SU-DHL-6 (cell line): ENCODE measurements at regions not wholly inside any gene's neighbourhood (a gene's known extent, or its start where the extent isn't known, plus 50 kb on each side); places are given as distances from the start of the nearest gene placed in this dataset.

Source experiments
- H2AFZ ChIP-seq: fragments of 200-600 bp; sonication (generic); 2 replicates; pipeline ENCODE4 v1.6.1; 2014; ENCODE audit warnings: low read depth, mild to moderate bottlenecking, moderate library complexity, mixed read lengths, antibody characterized with exemption, low read length; ENCODE audit not compliant: severe bottlenecking
- H3F3A ChIP-seq: fragments of 200-600 bp; shearing (Covaris generic); 2 replicates; pipeline ENCODE4 v1.6.0; 2016; ENCODE audit warnings: antibody characterized with exemption, mild to moderate bottlenecking; ENCODE audit not compliant: insufficient read depth
- H3K27ac ChIP-seq: fragments of 200-600 bp; sonication (generic); 2 replicates; pipeline ENCODE4 v1.5.1; 2016; ENCODE audit warnings: low read depth, mild to moderate bottlenecking, low read length, moderate library complexity, mixed read lengths
- H3K27me3 ChIP-seq: fragments of 200-600 bp; sonication (generic), shearing (Covaris generic); 2 replicates; pipeline ENCODE4 v1.6.0; 2014; ENCODE audit warnings: mild to moderate bottlenecking, low read length
- H3K36me3 ChIP-seq: fragments of 200-600 bp; sonication (generic); 2 replicates; pipeline ENCODE4 v1.6.1; 2014; ENCODE audit warnings: mild to moderate bottlenecking, low read length, mixed read lengths
- H3K4me2 ChIP-seq: fragments of 300-600, 200-600 bp; shearing (Covaris generic), sonication (generic); 2 replicates; pipeline ENCODE4 v1.6.0; 2014; ENCODE audit warnings: low read length, low read depth, mild to moderate bottlenecking; ENCODE audit not compliant: poor library complexity, severe bottlenecking
- H3K4me3 ChIP-seq: fragments of 200-600 bp; sonication (generic); 2 replicates; pipeline ENCODE4 v1.5.1; 2014; ENCODE audit warnings: antibody characterized with exemption, low read length, mild to moderate bottlenecking, mixed read lengths; ENCODE audit not compliant: insufficient read depth, poor library complexity, severe bottlenecking
- H3K79me2 ChIP-seq: fragments of 200-600 bp; sonication (generic); 2 replicates; pipeline ENCODE4 v1.6.1; 2014; ENCODE audit warnings: mild to moderate bottlenecking, low read length, moderate library complexity; ENCODE audit not compliant: insufficient read depth
- H3K9ac ChIP-seq: fragments of 200-600 bp; sonication (generic); 2 replicates; pipeline ENCODE4 v1.7.0; 2014; ENCODE audit warnings: mild to moderate bottlenecking, low read length
- H3K9me2 ChIP-seq: fragments of 200-600 bp; sonication (generic); replicated peaks from 2 replicates; pipeline ENCODE4 v1.6.1; 2014; ENCODE audit warnings: low read length; ENCODE audit not compliant: insufficient read depth
- H3K9me3 ChIP-seq: fragments of 200-600 bp; sonication (generic); 2 replicates; pipeline ENCODE4 v1.6.1; 2014; ENCODE audit warnings: low read length, mixed read lengths; ENCODE audit not compliant: insufficient read depth
- H4K20me1 ChIP-seq: fragments of 200-600 bp; sonication (generic); 2 replicates; pipeline ENCODE4 v1.6.1; 2014; ENCODE audit warnings: low read depth, mild to moderate bottlenecking, antibody characterized with exemption, low read length, moderate library complexity, mixed read lengths
- EZH2phosphoT487 ChIP-seq: fragments of 200-600 bp; sonication (generic), shearing (Covaris generic); conservative IDR thresholded peaks from 2 replicates; pipeline ENCODE4 v1.6.1; 2018; ENCODE audit warnings: mild to moderate bottlenecking, antibody characterized with exemption, low read length, moderate library complexity, mixed read lengths
- TF ChIP-seq, protein P1 (sequence below): fragments of 200-600 bp; sonication (generic); IDR thresholded peaks from one replicate; pipeline ENCODE4 v1.5.1; 2017; ENCODE audit warnings: antibody characterized with exemption, mild to moderate bottlenecking, low read length, moderate library complexity; ENCODE audit not compliant: insufficient read depth, poor library complexity, severe bottlenecking

DNA sequence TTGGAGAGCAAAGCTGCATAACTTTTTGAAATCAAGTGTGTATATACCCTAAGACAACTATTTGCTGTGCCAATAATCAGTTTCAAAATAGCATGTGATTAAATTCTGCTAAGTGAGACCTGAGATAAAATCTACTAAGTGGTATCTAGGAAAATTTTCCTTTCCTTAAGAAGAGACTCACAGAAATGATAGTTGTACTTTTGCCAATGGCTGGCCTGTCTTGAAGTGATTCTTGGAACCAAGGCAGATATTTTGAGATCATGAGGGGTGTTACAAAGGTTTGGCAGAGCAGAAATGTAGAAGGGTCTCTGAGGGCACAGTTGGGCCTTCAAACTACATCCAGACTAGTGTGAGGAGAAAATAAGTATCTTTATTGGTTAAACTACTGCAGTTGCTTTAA is 902.6 kb upstream of the TENM4 start:
- no peak overlapping the region for H3K4me2 ChIP-seq
- no peaks in the 10 kb centered on the region for H3F3A ChIP-seq
- no peaks in the 10 kb centered on the region for H3K79me2 ChIP-seq
- H3K4me3 ChIP-seq: no peak overlapping the region
- no peak overlapping the region for H2AFZ ChIP-seq
- no peaks in the 10 kb centered on the region for H3K9me2 ChIP-seq
- H3K9ac ChIP-seq: no peak overlapping the region
- no peaks in the 10 kb centered on the region for H3K27me3 ChIP-seq
- H3K36me3 ChIP-seq: no peaks in the 10 kb centered on the region
- H3K9me3 ChIP-seq: no peaks in the 10 kb centered on the region
- H4K20me1 ChIP-seq: no peaks in the 10 kb centered on the region
- TF ChIP-seq, protein P1, sequence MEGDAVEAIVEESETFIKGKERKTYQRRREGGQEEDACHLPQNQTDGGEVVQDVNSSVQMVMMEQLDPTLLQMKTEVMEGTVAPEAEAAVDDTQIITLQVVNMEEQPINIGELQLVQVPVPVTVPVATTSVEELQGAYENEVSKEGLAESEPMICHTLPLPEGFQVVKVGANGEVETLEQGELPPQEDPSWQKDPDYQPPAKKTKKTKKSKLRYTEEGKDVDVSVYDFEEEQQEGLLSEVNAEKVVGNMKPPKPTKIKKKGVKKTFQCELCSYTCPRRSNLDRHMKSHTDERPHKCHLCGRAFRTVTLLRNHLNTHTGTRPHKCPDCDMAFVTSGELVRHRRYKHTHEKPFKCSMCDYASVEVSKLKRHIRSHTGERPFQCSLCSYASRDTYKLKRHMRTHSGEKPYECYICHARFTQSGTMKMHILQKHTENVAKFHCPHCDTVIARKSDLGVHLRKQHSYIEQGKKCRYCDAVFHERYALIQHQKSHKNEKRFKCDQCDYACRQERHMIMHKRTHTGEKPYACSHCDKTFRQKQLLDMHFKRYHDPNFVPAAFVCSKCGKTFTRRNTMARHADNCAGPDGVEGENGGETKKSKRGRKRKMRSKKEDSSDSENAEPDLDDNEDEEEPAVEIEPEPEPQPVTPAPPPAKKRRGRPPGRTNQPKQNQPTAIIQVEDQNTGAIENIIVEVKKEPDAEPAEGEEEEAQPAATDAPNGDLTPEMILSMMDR: no peak
- no peak overlapping the region for H3K27ac ChIP-seq

DNA sequence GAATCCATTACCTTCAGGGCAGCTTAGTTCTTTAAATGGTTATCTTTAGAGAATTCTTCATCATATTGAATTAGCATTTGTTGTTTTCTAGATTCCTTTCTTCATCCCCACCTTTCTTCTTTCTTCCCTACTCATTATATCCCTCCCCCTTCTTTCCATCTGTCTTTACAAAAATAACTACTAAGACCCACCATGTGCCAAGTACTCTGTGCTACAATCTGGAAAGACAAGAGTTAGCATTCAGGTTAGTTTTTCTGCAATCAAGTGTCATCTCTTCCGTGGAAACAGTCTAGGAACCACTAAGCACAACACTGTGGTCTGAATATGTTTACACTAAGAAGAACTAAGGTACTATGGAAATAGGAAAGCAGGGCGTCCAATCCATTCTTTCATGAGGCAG is 897.4 kb upstream of the TENM4 start:
- Histone ChIP-seq H3K27ac (no peak overlapping the region), H3K4me3 (no peak overlapping the region), H3K9me3 (no peaks in the 10 kb centered on the region), H3K27me3 (no peaks in the 10 kb centered on the region), H3F3A (no peaks in the 10 kb centered on the region), H3K79me2 (no peaks in the 10 kb centered on the region), H2AFZ (no peak overlapping the region), H3K36me3 (no peaks in the 10 kb centered on the region), H4K20me1 (no peaks in the 10 kb centered on the region), H3K9me2 (no peaks in the 10 kb centered on the region), H3K4me2 (no peak overlapping the region), H3K9ac (no peak overlapping the region)
- TF ChIP-seq EZH2phosphoT487: no peak
- TF ChIP-seq, protein P1: no peak

DNA sequence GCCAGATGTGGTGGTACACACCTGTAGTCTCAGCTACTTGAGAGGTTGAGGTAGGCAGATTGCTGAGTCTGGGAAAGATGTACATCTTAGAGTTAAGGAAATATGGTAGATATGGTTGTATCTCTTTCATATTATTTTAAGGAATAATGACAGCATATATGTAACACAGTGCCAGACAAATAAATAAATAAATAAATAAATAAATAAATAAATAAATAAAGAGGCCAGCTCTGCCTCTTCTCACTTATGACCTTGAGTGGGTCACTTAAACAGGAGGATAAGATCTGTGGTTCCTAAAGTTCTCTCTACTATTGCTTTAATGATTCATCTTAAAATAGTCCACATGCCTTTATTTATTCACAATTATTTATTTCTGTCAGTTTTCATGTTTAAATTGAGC is 890.9 kb upstream of the TENM4 start:
- no peak overlapping the region for H3K27ac ChIP-seq
- H3K9ac ChIP-seq: no peak overlapping the region
- no peaks in the 10 kb centered on the region for H3K36me3 ChIP-seq
- H3K9me3 ChIP-seq: no peaks in the 10 kb centered on the region
- H2AFZ ChIP-seq: no peak overlapping the region
- H3K27me3 ChIP-seq: no peaks in the 10 kb centered on the region
- no peaks in the 10 kb centered on the region for H4K20me1 ChIP-seq
- H3K79me2 ChIP-seq: no peaks in the 10 kb centered on the region
- H3K4me2 ChIP-seq: no peak overlapping the region
- H3K9me2 ChIP-seq: no peaks in the 10 kb centered on the region
- no peaks in the 10 kb centered on the region for H3F3A ChIP-seq
- no peak overlapping the region for H3K4me3 ChIP-seq
- TF ChIP-seq EZH2phosphoT487: no peak
- TF ChIP-seq, protein P1: no peak

DNA sequence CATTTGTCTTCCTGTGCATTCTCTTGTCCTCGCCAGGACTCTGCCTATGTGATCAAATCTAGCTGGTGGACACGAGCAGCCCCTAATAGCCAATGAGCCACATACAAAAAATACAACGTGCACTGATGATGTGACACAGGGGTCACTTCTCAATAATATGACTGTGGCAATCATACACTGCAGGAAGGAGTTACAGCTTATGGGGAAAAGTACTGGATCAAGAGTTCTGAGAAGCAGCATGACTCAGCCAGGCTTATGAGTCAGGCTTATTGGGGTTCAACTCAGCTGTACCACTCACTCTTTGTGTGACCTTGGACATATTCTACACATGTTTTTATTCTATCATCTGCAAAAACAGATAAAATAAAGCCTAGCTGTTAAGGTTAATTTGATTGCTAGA is 889.4 kb upstream of the TENM4 start:
- Histone ChIP-seq H3K9me2 (no peaks in the 10 kb centered on the region), H4K20me1 (no peaks in the 10 kb centered on the region), H3K79me2 (no peaks in the 10 kb centered on the region), H3K27ac (no peak overlapping the region), H3F3A (no peaks in the 10 kb centered on the region), H3K4me3 (no peak overlapping the region), H3K27me3 (no peaks in the 10 kb centered on the region), H3K9me3 (no peaks in the 10 kb centered on the region), H3K36me3 (no peaks in the 10 kb centered on the region), H2AFZ (no peak overlapping the region), H3K4me2 (no peak overlapping the region), H3K9ac (no peak overlapping the region)
- TF ChIP-seq, protein P1: no peak
- TF ChIP-seq EZH2phosphoT487: no peak
